ENCODE measurements at regions not wholly inside any gene's neighbourhood (a gene's known extent, or its start where the extent isn't known, plus 50 kb on each side); places are given as distances from the start of the nearest gene placed in this dataset.
"Not testable (repeated sequence)": the region's sequence is repeated elsewhere in the genome, so short reads cannot be mapped to it uniquely, and the experiment has no call there.

GRCh38 chr7:66413379-66414114 is 208.4 kb downstream of the TPST1 start:
- no peak for DNase-seq

GRCh38 chr7:66415659-66416265 is 210.6 kb downstream of the TPST1 start:
- no peak for DNase-seq

GRCh38 chr7:66418537-66418936 is 210.1 kb upstream of the KCTD7 start:
- no peak for DNase-seq

- DNase-seq = no peak
Measured at GRCh38 chr7:66419210-66419609, 209.5 kb upstream of the KCTD7 start.

- no peak for DNase-seq
Measured at GRCh38 chr7:66421830-66422475, 206.7 kb upstream of the KCTD7 start.

DNA sequence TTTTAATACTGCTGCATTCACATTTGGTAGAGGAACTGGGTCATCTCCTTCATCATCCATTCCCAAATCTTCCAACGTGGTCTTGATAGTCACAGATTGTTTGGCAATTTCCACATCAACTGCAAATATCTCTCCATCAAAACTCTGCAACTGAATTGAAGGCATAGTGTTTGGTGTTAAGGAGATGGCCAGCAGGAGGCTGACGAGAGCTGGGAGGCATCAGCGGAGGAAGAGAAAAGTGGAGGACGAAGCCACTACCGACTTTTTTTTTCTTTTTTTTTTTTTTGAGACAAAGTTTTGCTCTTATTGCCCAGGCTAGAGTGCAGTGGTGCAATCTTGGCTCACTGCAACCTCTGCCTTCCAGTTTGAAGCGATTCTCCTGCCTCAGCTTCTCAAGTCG is 205.0 kb upstream of the KCTD7 start:
- DNase-seq = no peak

DNA sequence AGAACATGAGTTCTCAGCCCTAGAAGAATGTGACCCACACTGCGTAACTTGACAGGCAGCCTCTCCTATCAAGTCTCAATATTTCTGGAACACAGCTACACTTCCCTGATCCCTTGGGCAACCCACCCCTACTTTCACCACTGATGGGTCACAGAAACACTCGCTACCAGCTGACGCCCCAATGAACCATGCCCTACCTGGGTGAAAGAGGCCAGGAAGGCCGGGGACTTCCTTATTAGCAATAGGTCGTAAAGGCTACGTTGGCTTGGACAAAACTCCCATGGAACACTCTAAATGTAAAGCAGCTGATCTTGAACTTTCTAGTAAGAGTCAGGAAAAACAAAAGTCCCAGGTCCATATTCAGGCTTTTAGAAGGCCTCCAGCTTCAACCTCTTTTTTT is 202.3 kb upstream of the KCTD7 start:
- DNase-seq = no peak

DNA sequence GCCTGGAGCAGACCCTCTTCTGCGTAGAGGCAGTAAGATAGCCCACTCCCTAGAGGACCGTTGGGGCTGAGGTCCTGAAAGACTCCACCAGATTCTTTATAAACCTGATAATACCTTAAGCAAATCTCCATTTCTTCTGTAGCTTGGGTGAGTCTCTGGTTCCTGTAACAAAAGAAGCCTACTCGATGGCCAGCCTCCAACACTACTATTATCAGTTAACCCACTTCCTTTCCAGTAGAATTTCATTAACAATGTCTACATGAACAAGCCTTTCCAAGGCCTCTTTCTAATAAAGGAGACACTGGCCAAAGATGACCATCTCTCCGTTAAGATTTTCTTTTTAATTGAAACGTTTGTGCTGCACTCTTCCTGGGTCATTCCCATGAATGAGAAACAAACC is 201.7 kb upstream of the KCTD7 start:
- no peak for DNase-seq

GRCh38 chr7:66427956-66428355 is 200.7 kb upstream of the KCTD7 start:
- no peak for DNase-seq

- no peak for DNase-seq
Measured at GRCh38 chr7:66429498-66430163, 199.1 kb upstream of the KCTD7 start.

DNA sequence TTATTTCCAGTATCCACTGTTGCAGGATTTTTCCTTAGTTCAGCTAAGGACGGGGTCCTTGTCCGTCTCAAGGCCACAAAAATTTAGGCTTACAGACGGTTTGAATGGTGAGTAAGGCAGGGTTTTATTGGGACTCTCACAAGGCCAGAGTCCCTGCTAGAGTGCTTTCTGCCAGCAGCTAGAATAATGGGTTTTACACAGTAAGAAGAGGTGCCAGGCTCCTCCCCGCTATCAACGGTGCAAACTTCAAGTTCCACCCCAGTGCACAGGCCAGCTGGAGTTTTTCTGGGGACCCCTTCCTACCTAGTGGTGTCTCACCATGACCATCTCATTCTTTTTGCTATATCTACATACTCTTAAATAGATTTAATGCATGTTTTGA is 198.5 kb upstream of the KCTD7 start:
- DNase-seq = no peak

- DNase-seq = not testable (repeated sequence)
Measured at GRCh38 chr7:66438703-66439405, 189.8 kb upstream of the KCTD7 start.

- DNase-seq = no peak
Measured at GRCh38 chr7:66442385-66442784, 186.3 kb upstream of the KCTD7 start.

DNA sequence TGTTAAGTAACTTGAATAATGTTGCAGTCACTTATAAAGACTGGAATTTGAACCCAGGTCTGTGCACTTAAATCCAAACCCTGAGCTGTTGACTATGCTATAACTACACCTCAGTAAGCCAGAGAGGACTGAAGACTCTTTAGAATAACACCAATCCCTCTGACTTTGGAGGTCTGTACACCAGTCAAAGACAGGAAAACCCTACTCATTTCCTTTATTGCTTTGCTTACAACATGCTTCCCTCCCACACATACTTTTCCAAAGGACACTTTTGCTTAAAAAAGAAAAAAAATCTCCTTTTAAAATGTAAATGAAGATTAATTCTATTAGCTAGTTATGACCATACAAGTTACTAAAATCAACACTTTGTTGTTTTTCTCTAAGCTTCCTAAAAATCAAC is 184.7 kb upstream of the KCTD7 start:
- peak; percentile 27 for DNase-seq

GRCh38 chr7:66447007-66447406 is 181.7 kb upstream of the KCTD7 start:
- not testable (repeated sequence) for DNase-seq

- DNase-seq = not testable (repeated sequence)
Measured at GRCh38 chr7:66450814-66451213, 177.9 kb upstream of the KCTD7 start.

- not testable (repeated sequence) for DNase-seq
Measured at GRCh38 chr7:66451713-66452112, 177.0 kb upstream of the KCTD7 start.

DNA sequence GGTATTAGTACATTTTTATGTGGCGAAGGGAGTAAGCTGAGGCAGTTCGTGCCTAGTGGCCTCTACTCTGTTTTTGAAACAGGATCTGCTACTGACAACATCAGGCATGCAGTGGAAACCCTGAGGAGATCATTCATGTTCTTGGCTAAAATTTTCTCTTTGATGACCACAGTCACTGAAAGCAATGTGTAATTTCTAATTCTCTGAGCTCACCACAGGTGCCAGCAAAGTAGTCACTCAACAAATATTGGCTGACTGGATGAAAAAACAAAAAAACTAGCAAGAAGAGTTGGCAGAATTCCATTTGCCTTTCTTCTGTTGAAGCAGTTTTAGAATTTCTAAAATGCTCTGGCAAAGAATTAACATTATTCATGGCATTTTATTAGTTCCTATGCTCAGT is 176.5 kb upstream of the KCTD7 start:
- DNase-seq = no peak

GRCh38 chr7:66453340-66453739 is 175.3 kb upstream of the KCTD7 start:
- DNase-seq = no peak

GRCh38 chr7:66454600-66455225 is 174.0 kb upstream of the KCTD7 start:
- peak; percentile 50 for DNase-seq

DNA sequence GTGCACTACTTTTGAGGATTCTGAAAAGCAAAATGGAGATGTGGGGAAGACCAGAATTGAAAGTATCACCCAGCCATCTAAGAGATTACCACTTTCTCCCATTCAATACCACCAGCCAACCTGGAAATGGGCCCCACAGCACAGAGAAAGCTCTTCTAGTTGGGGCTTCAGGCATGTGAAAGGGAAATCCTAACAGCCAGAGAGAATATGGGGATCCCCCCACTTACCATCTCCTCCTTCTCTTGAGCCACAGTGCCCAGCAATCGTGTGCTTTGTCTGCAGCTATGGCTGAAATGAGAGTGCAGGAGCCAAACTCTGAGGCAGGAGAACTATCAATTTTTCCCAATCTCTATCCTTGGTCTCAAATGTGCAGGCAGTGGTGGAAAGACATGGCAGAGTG is 173.2 kb upstream of the KCTD7 start:
- DNase-seq = not testable (repeated sequence)

- not testable (repeated sequence) for DNase-seq
Measured at GRCh38 chr7:66456431-66456830, 172.2 kb upstream of the KCTD7 start.

DNA sequence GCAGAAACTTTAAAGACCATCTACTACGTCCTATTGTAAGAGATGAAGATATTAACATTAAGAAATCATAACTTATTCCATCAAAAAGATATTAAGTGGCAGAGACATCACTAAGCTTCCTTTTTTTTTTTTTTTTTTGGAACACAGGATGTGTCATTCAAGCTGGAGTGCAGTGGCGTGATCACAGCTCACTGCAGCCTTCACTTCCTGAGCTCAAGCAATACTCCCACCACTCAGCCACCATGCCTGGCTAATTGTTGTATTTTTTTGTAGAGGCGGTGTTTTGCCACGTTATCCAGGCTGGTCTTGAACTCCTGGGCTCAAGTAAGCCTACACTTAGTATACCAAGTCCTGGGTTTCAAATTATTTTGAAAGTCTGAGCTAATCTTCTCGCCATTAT is 169.7 kb upstream of the KCTD7 start:
- not testable (repeated sequence) for DNase-seq

Measured in KG1 (cell line).